Muscle layer of colon (tissue), 2 donors: ENCODE measurements at regions not wholly inside any gene's neighbourhood (a gene's known extent, or its start where the extent isn't known, plus 50 kb on each side); places are given as distances from the start of the nearest gene placed in this dataset.
"Not testable (repeated sequence)": the region's sequence is repeated elsewhere in the genome, so short reads cannot be mapped to it uniquely, and the experiment has no call there.

ENCODE experiments used
- H3K27ac ChIP-seq: one replicate; pipeline ENCODE4 v1.7.0; 2013; ENCODE audit warnings: low read depth, mild to moderate bottlenecking, low read length, moderate library complexity
- H3K27me3 ChIP-seq, 2 donors: one replicate each; pipeline ENCODE4 v1.7.0; 2013; ENCODE audit warnings: low read length in 2 of 2, mild to moderate bottlenecking in 2 of 2; ENCODE audit not compliant: insufficient read depth in 2 of 2, control insufficient read depth in 1 of 2
- H3K36me3 ChIP-seq: one replicate; pipeline ENCODE4 v1.7.0; 2013; ENCODE audit warnings: mild to moderate bottlenecking, low read length; ENCODE audit not compliant: insufficient read depth
- H3K4me1 ChIP-seq: one replicate; pipeline ENCODE4 v1.7.0; 2013; ENCODE audit warnings: mild to moderate bottlenecking, low read length; ENCODE audit not compliant: insufficient read depth
- H3K4me3 ChIP-seq, 2 donors: one replicate each; pipeline ENCODE4 v1.7.0; 2013; ENCODE audit warnings: low read length in 2 of 2, low read depth in 1 of 2, mild to moderate bottlenecking in 1 of 2, moderate library complexity in 1 of 2
- H3K9ac ChIP-seq: one replicate; pipeline ENCODE4 v1.7.0; 2013; ENCODE audit warnings: low read length
- H3K9me3 ChIP-seq: one replicate; pipeline ENCODE4 v1.7.0; 2013; ENCODE audit warnings: mild to moderate bottlenecking, low read length
- donor health status: abdominal sarcoma.
- donor health status: Adenocarcinoma of cecum.

DNA sequence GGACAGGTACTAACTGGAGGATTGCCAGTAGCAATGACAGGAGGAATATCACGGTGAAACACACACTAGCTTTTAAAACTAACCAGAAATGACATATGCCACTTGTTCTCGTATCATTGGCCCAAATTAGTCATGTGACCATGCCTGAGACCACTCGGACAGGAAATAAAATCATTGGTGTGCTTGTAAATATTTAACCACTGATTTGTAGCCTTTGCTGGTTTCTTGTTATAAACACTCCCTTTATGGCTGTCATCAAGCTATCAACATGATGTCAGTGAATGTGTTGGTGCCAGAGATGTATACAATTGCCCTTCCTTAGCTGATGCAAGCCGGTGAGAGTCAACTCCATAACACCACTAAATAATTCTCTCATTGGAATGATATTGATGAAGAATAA lies 123.7 kb upstream of the ANKH start:
- no peaks in the 10 kb centered on the region for H3K4me1 ChIP-seq
- H3K9me3 ChIP-seq: no peaks in the 10 kb centered on the region
- no peaks in the 10 kb centered on the region for H3K36me3 ChIP-seq
- no peak overlapping the region for H3K27ac ChIP-seq
- H3K4me3 ChIP-seq: no peak overlapping the region
- H3K9ac ChIP-seq: no peak overlapping the region
- no peaks in the 10 kb centered on the region for H3K27me3 ChIP-seq

DNA sequence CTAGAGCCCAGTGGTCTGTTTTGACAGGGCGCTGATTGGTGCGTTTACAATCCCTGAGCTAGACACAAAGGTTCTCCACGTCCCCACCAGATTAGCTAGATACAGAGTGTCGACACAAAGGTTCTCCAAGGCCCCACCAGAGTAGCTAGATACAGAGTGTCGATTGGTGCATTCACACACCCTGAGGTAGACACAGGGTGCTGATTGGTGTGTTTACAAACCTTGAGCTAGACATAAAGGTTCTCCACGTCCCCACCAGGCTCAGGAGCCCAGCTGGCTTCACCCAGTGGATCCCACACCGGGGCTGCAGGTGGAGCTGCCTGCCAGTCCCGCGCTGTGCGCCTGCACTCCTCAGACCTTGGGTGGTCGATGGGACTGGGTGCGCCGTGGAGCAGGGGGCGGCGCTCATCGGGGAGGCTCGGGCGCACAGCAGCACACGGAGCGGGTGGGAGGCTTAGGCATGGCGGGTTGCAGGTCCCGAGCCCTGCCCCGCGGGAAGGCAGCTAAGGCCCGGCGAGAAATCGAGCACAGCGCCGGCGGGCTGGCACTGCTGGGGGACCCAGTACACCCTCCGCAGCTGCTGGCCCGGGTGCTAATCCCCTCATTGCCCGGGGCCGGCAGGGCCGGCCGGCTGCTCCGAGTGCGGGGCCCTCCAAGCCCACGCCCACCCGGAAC lies 122.0 kb upstream of the ANKH start:
- H3K9me3 ChIP-seq, H3K27ac ChIP-seq, H3K9ac ChIP-seq: not testable (repeated sequence)

DNA sequence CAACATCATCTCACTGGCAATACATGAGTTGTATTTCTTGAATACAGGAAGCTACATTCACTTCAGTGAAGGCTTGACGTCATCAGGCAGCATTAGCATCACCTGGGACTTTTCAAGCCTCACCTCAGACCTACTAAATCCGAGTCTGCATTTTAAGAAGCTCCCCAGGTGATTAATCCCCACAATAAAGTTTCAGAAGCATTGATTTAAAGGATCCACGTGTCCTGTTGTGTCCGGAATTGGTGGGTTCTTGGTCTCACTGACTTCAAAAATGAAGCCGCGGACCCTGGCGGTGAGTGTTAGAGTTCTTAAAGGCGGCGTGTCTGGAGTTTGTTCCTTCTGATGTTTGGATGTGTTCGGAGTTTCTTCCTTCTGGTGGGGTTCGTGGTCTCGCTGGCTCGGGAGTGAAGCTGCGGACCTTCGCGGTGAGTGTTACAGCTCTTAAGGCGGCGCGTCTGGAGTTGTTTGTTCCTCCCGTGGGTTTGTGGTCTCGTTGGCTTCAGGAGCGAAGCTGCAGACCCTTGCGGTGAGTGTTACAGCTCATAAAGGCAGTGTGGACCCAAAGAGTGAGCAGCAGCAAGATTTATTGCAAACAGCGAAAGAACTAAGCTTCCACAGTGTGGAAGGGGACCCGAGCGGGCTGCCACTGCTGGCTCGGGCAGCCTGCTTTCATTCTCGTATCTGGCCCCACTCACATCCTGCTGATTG lies 121.3 kb upstream of the ANKH start:
- H3K27ac ChIP-seq, H3K4me3 ChIP-seq, H3K9ac ChIP-seq: not testable (repeated sequence)

More for the DNA sequence above, 122.0 kb upstream of the ANKH start:
- H3K4me1 ChIP-seq, H3K27me3 ChIP-seq, H3K4me3 ChIP-seq, H3K36me3 ChIP-seq: not testable (repeated sequence)

DNA sequence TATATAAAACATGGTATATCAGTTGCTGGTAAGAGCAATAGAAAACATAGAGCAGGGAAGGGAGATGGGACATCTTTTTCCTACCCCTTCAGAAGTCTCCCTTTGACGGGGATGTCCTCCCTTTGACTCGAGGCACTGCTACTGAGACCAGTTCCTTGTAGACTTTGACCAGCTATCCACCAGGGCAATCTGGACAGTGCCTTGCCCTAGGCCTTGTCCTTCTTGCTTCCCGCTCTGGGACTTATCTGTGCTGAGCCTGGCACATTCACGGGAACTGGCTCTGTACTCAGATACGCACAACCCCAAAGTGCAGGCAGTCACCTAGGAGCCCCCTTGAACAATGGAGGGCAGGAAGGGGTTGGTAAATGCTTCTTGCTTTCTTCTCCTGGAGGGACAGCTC lies 116.6 kb upstream of the ANKH start:
- Histone ChIP-seq H3K4me1 (no peaks in the 10 kb centered on the region), H3K36me3 (no peaks in the 10 kb centered on the region), H3K9ac (no peak overlapping the region), H3K4me3 (no peak overlapping the region), H3K9me3 (no peaks in the 10 kb centered on the region), H3K27ac (no peak overlapping the region), H3K27me3 (no peaks in the 10 kb centered on the region)

More for the DNA sequence above, 121.3 kb upstream of the ANKH start:
- H3K4me1 ChIP-seq, H3K27me3 ChIP-seq, H3K36me3 ChIP-seq, H3K9me3 ChIP-seq: not testable (repeated sequence)

DNA sequence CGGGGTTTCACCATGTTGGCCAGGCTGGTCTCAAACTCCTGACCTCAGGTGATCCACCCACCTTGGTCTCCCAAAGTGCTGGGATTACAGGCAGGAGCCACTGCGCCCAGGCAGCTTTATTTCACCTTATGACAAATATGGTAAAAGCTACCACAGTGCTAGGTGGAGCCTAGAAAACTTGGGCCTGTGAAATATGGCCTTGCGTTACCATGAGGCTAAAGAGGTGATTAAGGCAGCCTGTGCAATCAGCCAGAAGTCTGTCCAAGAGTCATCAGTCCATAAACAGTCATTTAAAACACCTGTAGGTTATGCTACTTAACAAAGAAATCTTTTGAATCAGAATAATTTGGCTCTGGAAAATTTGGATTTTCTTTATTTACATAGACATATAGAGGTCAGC lies 114.8 kb upstream of the ANKH start:
- H3K9me3 ChIP-seq: no peaks in the 10 kb centered on the region
- no peak overlapping the region for H3K4me3 ChIP-seq
- no peaks in the 10 kb centered on the region for H3K36me3 ChIP-seq
- no peaks in the 10 kb centered on the region for H3K27me3 ChIP-seq
- no peak overlapping the region for H3K9ac ChIP-seq
- H3K27ac ChIP-seq: no peak overlapping the region
- H3K4me1 ChIP-seq: no peaks in the 10 kb centered on the region

DNA sequence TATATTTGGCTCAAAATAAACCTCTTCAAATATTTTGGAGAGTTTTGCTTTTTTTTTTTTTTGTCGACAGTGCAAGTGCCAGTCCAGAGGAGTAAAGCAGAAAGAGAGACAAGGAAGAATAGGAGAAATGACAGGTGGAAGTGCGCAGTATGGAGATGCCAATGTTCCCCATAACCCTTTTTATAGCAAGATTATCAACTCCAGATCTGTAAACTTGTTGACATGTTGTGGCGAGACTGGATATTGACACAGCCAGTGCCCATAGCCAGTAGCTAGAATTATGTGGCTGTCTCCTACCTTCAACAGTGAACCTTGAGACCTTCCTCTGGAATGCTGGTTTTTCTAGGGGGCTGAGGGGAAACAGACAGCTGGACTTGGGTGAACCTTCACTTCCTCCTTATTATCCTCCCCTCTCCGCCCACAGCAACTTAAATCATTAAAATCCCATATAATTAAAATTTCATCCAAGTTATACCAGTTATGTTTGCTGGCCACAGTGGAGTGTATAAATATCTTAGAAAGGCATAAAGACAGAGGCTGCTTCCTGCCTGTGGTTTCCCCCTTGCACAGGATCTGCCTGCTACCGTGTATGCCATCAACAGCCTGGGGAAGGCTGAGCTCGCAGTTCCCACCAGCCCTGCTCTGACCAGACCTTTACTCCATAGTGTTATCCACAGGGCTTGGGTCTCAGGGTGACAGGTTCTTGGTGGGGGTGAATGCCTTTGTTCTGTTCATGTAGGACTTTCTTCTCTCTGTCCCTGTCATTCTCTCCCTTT lies 112.3 kb upstream of the ANKH start:
- H3K9ac ChIP-seq: no peak overlapping the region
- no peaks in the 10 kb centered on the region for H3K36me3 ChIP-seq
- H3K27ac ChIP-seq: no peak overlapping the region
- no peaks in the 10 kb centered on the region for H3K9me3 ChIP-seq
- no peak overlapping the region for H3K4me3 ChIP-seq
- no peaks in the 10 kb centered on the region for H3K4me1 ChIP-seq
- H3K27me3 ChIP-seq: no peaks in the 10 kb centered on the region

DNA sequence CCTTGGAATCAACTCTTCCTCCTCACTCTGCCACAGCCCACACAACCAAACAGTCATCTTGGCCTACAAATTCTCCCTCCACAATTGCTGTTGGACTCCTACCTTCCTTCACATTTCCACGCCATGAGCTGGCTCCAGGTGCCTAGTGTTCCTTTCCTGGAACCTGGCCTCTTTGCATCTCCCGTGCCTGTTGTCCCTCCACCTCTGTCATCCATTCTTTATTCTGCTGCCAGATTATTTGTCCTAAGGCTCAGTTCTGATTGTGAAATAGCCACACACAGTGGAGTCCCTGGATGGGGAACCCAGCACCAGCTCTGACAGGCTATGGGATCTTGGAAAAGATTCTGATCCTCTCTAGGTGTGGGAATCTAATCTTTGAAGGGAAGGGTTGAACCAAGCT lies 109.1 kb upstream of the ANKH start:
- no peak overlapping the region for H3K27ac ChIP-seq
- no peaks in the 10 kb centered on the region for H3K9me3 ChIP-seq
- H3K4me1 ChIP-seq: no peaks in the 10 kb centered on the region
- H3K27me3 ChIP-seq: no peaks in the 10 kb centered on the region
- H3K36me3 ChIP-seq: no peaks in the 10 kb centered on the region
- H3K4me3 ChIP-seq: no peak overlapping the region
- H3K9ac ChIP-seq: no peak overlapping the region

DNA sequence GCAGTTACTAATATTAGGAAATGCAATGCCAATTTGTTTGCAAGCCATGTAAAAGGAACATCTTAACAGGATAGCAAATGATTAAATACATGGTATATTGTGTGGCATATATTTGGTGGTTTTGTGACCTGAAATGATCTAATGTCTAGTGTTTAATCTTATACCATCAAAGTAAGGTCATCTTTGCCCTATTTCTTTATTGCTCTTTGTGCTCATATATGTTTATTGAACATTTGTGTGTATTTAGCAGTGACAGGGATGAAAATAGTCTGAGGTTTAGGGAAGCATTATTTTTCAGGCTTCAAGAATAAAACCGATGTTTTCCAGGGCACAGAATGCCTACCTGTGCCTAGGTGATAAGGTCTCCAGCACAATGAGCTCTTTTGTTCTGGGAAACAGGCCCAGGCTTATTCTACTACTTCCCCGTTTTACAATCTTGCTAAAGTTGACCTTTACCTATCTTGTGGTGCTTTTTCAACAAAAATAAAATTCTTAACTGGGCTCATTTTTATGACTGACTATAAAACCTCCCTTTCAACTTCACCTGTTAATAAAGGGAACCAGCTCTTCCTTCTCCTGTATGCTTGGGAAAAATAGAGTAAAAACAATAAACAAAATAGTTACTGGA lies 105.6 kb upstream of the ANKH start:
- Histone ChIP-seq H3K9ac (no peak overlapping the region), H3K4me1 (no peaks in the 10 kb centered on the region), H3K4me3 (no peak overlapping the region), H3K36me3 (no peaks in the 10 kb centered on the region), H3K27ac (no peak overlapping the region), H3K27me3 (no peaks in the 10 kb centered on the region), H3K9me3 (no peaks in the 10 kb centered on the region)

DNA sequence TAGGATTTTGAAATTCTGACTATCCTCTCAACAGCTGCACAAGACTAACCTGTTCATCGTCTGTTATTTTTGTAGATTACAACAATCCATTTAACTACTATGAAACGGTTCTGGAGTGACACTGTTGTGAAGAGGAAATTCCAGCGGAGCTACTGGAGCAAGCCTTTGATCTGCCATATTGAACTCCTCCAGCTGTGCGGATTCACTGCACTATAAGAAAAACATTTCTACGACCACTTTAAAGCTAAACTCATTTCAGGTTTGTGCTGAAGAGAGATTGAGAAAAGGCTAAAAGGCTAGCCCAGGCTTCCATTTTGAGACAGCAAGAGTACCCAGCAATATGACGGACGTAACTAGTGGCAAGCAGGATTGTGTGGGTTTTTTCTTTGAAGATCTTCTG lies 104.9 kb upstream of the ANKH start:
- H3K9ac ChIP-seq: no peak overlapping the region
- H3K27me3 ChIP-seq: no peaks in the 10 kb centered on the region
- H3K4me3 ChIP-seq: no peak overlapping the region
- H3K27ac ChIP-seq: no peak overlapping the region
- no peaks in the 10 kb centered on the region for H3K36me3 ChIP-seq
- no peaks in the 10 kb centered on the region for H3K4me1 ChIP-seq
- no peaks in the 10 kb centered on the region for H3K9me3 ChIP-seq

DNA sequence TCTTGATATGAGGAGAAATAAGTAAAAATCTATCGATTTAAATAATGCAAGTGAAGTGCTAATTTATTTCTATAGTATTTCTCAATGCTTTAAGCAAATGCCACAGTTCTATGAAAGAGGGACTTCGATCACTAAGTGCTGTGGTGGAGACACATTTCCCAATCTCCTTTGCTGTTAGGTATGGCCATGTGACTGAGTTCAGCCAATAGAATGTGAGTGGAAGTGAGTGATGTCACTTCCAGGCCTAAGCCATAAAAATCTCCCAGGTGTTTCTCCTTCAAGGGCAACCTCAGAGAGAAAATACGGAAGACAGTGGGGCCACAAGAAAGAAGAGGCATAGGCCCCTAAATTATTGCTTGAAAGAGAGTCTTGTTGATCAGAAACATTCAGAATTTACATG lies 100.3 kb upstream of the ANKH start:
- Histone ChIP-seq H3K9me3 (no peaks in the 10 kb centered on the region), H3K9ac (no peak overlapping the region), H3K36me3 (no peaks in the 10 kb centered on the region), H3K27ac (no peak overlapping the region), H3K4me3 (no peak overlapping the region), H3K4me1 (no peaks in the 10 kb centered on the region), H3K27me3 (no peaks in the 10 kb centered on the region)

DNA sequence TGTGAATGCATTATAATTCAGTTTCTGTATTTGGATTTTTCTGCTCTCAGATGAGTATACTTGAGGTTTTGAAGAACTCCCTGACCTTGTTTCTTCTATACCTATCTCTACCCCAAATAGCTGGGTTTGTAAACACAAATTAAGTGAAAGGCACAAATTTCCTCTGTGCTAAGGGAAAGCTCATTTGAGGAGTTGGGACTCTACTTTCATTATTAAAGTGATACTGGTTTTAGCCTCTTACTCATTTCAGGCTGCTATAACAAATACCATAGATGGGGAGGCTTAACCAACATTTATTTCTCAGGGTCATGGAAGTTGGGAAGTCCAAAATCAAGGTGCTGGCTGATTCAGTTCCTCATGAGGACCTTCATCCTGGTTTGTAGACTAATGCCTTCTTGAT lies 97.2 kb upstream of the ANKH start:
- Histone ChIP-seq H3K9ac (no peak overlapping the region), H3K36me3 (no peaks in the 10 kb centered on the region), H3K9me3 (no peaks in the 10 kb centered on the region), H3K4me3 (no peak overlapping the region), H3K27me3 (no peaks in the 10 kb centered on the region), H3K4me1 (no peaks in the 10 kb centered on the region), H3K27ac (no peak overlapping the region)
